Transverse colon (tissue), 4 donors: ENCODE measurements at regions not wholly inside any gene's neighbourhood (a gene's known extent, or its start where the extent isn't known, plus 50 kb on each side); places are given as distances from the start of the nearest gene placed in this dataset.
A peak's percentile ranks its signal among the peaks of the same experiment; 100 is the strongest.

Experiments
- POLR2AphosphoS5 ChIP-seq, 3 donors: sonication (generic); formaldehyde crosslinking; IDR thresholded peaks; one replicate each; pipeline ENCODE4 v1.6.1; 2016; ENCODE audit warnings: antibody characterized with exemption in 3 of 3
- TF ChIP-seq, protein P1 (sequence below), 5 experiments: fragments of 200-600 bp in 3 of 5; fragments of 450-650 bp in 2 of 5; sonication (generic) in 3 of 5; IDR thresholded peaks; 1 replicate in 2 of 5; 2 replicates in 3 of 5; pipeline ENCODE4 v1.5.1; 2016 to 2017; ENCODE audit warnings: antibody characterized with exemption in 5 of 5, inconsistent platforms in 3 of 5, mild to moderate bottlenecking in 2 of 5, moderate library complexity in 1 of 5

DNA sequence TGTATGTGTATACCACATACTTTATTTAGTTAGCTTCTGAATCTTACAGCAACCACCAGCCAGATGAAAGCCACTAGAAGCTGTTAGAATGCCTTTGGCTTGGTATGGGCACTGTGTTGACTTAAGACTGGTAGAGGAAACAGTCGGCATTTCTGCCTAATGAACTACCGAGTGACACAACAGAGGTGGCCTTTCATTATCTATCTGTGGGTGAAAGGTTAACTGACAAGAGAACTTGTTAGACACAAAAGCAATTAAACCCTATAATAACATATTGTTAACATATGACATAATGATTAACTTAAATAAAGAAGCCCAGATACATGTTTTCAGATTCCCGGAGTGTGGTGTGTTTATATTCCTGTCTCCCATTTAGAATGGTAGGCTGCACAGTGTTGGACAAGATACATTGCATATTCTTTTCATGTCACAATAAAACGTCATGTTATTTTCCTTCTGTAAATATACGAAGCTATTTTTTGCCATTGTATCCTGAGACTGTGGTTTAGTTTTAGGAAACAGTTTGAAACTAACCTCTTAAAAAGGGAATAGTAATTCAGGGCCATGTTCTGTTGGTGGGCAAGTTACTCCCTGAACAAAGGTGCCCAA, 181.5 kb downstream of the SLIT2 start:
- peak in 1 of 3 donors; percentile 64 for TF ChIP-seq POLR2AphosphoS5 (IDR thresholded peaks at IDR 0.05)
- TF ChIP-seq, protein P1, sequence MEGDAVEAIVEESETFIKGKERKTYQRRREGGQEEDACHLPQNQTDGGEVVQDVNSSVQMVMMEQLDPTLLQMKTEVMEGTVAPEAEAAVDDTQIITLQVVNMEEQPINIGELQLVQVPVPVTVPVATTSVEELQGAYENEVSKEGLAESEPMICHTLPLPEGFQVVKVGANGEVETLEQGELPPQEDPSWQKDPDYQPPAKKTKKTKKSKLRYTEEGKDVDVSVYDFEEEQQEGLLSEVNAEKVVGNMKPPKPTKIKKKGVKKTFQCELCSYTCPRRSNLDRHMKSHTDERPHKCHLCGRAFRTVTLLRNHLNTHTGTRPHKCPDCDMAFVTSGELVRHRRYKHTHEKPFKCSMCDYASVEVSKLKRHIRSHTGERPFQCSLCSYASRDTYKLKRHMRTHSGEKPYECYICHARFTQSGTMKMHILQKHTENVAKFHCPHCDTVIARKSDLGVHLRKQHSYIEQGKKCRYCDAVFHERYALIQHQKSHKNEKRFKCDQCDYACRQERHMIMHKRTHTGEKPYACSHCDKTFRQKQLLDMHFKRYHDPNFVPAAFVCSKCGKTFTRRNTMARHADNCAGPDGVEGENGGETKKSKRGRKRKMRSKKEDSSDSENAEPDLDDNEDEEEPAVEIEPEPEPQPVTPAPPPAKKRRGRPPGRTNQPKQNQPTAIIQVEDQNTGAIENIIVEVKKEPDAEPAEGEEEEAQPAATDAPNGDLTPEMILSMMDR (IDR thresholded peaks at IDR 0.05), result no peak
